ENCODE measurements at regions not wholly inside any gene's neighbourhood (a gene's known extent, or its start where the extent isn't known, plus 50 kb on each side); places are given as distances from the start of the nearest gene placed in this dataset.

GRCh38 chr15:47184003-47184907 is 533.0 kb upstream of the SEMA6D start:
- peak; percentile 45 for DNase-seq

GRCh38 chr15:47184908-47185801 is 532.1 kb upstream of the SEMA6D start:
- peak; percentile 30 for DNase-seq

- DNase-seq, result peak; percentile 9
Measured at GRCh38 chr15:47186075-47186474, 531.2 kb upstream of the SEMA6D start.

DNA sequence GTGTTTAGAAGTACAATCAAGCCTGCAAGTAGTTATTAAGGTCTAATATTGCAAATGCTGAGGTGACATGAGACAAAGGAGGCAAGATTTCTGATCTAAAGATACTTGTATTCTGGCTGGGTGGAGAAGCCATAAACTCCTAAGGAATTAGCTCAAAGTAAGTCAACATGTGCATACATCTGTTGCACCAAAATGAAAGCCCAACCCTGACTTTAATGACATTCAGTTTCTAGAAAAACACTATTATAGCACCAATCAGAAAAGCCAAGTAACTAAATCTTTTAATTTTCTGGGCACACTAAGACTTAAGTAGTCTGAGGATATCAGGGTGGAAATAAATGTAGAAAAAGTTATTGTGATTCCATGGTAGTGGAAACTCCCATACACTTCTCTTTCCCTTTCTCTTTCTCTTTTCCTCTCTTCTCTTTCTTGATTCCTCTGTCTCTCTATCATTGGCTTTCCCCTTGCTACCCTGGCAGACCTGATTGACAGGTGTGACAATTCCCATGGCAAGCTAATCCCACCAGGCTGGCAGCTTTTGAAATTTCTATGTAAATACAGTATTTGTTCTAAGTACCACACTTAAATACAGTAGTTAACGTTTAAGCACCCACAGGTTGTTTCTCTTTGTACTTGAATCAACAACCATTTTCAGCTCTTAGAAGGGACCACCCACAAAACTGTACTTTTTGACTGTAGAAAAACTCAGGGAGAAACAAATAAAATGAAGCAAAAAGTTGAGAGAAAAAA is 528.4 kb upstream of the SEMA6D start:
- peak; percentile 64 for DNase-seq

- DNase-seq, result peak; percentile 20
Measured at GRCh38 chr15:47194718-47195117, 522.6 kb upstream of the SEMA6D start.

GRCh38 chr15:47196048-47196447 is 521.3 kb upstream of the SEMA6D start:
- DNase-seq, result peak; percentile 66

- peak; percentile 37 for DNase-seq
Measured at GRCh38 chr15:47203993-47204392, 513.3 kb upstream of the SEMA6D start.

- no peak for DNase-seq
Measured at GRCh38 chr15:47206358-47206978, 510.8 kb upstream of the SEMA6D start.

GRCh38 chr15:47209591-47209990 is 507.7 kb upstream of the SEMA6D start:
- DNase-seq, result no peak

GRCh38 chr15:47212222-47213010 is 504.9 kb upstream of the SEMA6D start:
- no peak for DNase-seq

DNA sequence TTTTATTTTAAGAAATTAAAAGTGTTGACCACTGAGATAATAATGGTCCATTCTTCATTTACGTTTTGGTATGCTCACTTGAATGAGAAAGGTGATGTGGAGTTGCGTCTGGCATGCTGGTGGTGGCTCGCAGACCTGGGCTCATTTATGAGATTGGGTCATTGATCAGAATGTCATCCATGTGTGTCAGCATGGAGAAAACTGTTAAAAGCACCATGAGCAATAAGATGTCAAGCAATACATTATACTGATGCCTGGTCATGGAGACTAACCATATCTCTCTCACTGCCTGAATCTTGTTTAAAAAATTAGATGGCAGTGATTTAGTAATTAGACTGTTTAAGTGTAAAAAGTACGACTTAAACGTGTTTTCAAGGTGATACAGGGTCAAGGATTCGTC is 503.4 kb upstream of the SEMA6D start:
- no peak for DNase-seq

- DNase-seq, result no peak
Measured at GRCh38 chr15:47218295-47218694, 499.0 kb upstream of the SEMA6D start.

DNA sequence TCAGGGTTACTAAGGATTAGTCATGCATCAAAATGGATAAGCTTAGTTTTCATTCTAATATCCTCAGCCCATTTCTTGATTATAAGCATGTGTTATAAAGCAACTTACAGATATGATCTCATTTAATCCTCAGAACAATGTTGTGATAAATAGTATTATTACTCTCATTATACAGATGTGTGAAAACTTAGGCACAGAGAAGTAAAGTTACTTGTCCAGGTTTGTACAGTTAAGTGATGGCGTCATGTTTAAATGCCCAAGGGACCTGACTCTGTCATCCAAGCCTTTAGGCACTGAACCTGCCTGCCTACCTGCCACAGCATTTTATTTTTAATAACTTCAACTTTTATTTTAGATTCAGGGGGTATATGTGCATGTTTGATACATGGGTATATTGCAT is 472.9 kb upstream of the SEMA6D start:
- no peak for DNase-seq

DNA sequence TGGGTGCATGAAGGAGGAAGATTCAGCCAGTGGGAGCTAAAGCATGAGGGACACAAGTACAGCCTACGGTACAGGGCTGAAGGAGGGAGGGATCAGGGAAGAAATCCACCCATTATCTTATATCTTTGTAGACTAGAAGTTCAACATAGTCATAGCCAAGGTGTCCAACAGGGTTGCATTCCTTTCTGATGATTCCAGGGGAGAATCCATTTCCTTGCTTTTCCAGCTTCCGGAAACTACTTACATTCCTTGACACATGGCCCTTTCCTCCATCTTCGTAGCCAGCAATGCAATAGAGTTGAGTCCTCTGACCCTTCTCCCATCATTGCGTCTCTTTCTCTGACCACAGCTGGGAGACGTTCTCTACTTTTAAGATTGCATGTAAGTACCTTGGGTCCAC is 471.0 kb upstream of the SEMA6D start:
- no peak for DNase-seq

- no peak for DNase-seq
Measured at GRCh38 chr15:47258521-47258920, 458.8 kb upstream of the SEMA6D start.

- no peak for DNase-seq
Measured at GRCh38 chr15:47265686-47266085, 451.6 kb upstream of the SEMA6D start.

- no peak for DNase-seq
Measured at GRCh38 chr15:47266566-47266965, 450.7 kb upstream of the SEMA6D start.

DNA sequence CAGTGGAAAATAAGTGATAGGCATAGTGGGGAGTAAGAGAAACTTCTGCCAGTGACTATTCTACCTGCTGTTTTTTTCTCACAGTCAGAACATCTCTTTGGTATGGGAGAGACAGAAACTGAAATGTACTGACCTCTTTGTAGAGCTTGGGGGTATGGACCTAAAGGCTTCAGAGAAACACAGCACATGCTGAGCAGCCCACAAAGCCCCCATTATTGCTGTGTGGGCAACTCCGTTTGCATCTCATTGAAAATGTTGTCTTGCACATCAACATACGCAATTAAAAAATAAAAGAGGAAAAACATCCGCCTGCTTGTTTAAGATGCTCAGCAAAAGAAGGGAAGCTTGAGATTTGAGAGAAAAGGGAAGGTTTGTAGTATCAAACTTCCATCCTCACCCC is 443.4 kb upstream of the SEMA6D start:
- no peak for DNase-seq

DNA sequence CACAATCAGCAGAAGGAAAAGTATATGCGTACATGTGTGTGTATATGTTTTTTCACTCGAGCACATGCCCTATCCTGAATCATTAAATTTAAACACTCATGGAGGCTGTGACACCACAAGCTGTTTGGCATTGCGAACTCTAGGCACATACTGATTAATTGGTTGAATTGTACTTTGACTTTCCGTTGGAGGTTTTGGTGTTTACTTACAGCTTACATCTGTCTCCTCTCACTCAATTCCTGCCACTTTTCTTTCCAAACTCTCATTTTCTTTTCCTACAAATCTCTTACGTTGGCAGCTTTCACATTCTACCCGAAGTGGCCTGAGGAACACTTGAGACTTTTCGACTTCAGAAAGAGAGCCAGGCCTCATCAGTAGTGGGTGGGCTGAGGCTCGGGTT is 434.1 kb upstream of the SEMA6D start:
- no peak for DNase-seq

DNA sequence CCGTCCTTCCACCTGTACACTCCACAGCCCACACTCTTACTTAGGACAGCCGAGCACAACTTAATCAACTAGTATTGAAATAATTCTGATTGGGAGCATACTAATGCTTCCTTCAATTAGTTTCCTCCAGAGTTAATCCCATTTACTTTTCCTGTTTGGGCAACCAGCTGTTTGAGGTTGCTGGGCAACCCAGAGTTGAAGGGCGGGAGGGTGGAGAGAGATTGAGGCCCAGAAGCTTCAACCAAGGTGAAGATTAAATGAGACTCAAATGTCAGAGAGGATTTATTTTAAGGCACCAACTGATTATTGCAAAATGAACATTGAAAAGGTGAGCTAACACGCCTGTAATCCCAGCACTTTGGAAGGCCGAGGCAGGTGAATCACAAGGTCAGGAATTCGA is 428.5 kb upstream of the SEMA6D start:
- DNase-seq, result no peak

GRCh38 chr15:47289656-47290055 is 427.6 kb upstream of the SEMA6D start:
- no peak for DNase-seq

DNA sequence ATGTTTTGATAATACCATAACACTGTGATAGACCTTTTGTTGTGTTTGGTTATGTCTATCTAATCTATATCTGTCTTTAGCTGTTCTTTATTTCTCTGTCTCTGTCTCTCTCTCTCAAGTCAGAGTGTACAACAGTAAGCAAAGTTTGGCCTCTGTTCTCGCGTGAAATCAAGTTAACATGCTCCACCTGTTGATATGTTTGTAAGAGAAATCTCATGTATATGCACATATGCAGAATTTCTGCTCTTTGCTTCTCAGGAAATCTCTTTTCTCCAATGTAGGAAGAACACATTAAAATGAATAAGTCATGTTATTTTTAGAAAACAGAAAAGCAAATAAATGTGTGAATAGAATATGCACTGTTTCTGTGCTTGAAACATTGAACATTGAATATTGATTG is 425.5 kb upstream of the SEMA6D start:
- DNase-seq, result no peak

All from NCI-H748 treated with DMSO at 0.1 percent for 48 hours (cell line).